Osteoblast (primary cell): ENCODE measurements at regions not wholly inside any gene's neighbourhood (a gene's known extent, or its start where the extent isn't known, plus 50 kb on each side); places are given as distances from the start of the nearest gene placed in this dataset.

Experiments
- DNase-seq: peaks from one replicate; pipeline ENCODE4 v3.0.0; 2011; ENCODE audit warnings: low spot score, mixed read lengths; ENCODE audit not compliant: insufficient read length; ENCODE audit errors: missing footprints
- H2AFZ ChIP-seq: 2 replicates; pipeline ENCODE4 v1.6.0; 2011; ENCODE audit warnings: mild to moderate bottlenecking, low read length
- H3K27ac ChIP-seq: 2 replicates; pipeline ENCODE4 v1.5.1; 2011; ENCODE audit warnings: mild to moderate bottlenecking, low read depth, low read length, moderate library complexity
- H3K27me3 ChIP-seq: 2 replicates; pipeline ENCODE4 v1.6.0; 2012; ENCODE audit warnings: mild to moderate bottlenecking, control low read depth, inconsistent platforms, low read length, moderate library complexity; ENCODE audit not compliant: insufficient read depth
- H3K36me3 ChIP-seq: 2 replicates; pipeline ENCODE4 v1.5.1; 2011; ENCODE audit warnings: mild to moderate bottlenecking, low read length, control low read depth, moderate library complexity; ENCODE audit not compliant: insufficient read depth
- H3K4me1 ChIP-seq: 2 replicates; pipeline ENCODE4 v1.5.1; 2011; ENCODE audit warnings: mild to moderate bottlenecking, low read length, control low read depth, moderate library complexity; ENCODE audit not compliant: insufficient read depth
- H3K4me2 ChIP-seq: 2 replicates; pipeline ENCODE4 v1.6.0; 2011; ENCODE audit warnings: mild to moderate bottlenecking, low read length; ENCODE audit not compliant: insufficient read depth
- H3K4me3 ChIP-seq: fragments of 200-600 bp; sonication (generic); 3 replicates; pipeline ENCODE4 v1.5.1; 2012; ENCODE audit warnings: mild to moderate bottlenecking, low read length, inconsistent platforms; ENCODE audit not compliant: insufficient read depth
- H3K79me2 ChIP-seq: 2 replicates; pipeline ENCODE4 v1.6.0; 2012; ENCODE audit warnings: mild to moderate bottlenecking, low read length, control low read depth, inconsistent platforms; ENCODE audit not compliant: insufficient read depth
- H3K9me3 ChIP-seq: 2 replicates; pipeline ENCODE4 v1.5.1; 2011; ENCODE audit warnings: low read depth, low read length, control low read depth
- H4K20me1 ChIP-seq: 2 replicates; pipeline ENCODE4 v1.6.0; 2012; ENCODE audit warnings: mild to moderate bottlenecking, low read length, control low read depth; ENCODE audit not compliant: insufficient read depth
- TF ChIP-seq, protein P1 (sequence below): IDR thresholded peaks from 2 replicates; pipeline ENCODE4 v1.5.1; 2011; ENCODE audit warnings: mild to moderate bottlenecking, low read depth, low read length, moderate library complexity; ENCODE audit errors: extremely low read depth

DNA sequence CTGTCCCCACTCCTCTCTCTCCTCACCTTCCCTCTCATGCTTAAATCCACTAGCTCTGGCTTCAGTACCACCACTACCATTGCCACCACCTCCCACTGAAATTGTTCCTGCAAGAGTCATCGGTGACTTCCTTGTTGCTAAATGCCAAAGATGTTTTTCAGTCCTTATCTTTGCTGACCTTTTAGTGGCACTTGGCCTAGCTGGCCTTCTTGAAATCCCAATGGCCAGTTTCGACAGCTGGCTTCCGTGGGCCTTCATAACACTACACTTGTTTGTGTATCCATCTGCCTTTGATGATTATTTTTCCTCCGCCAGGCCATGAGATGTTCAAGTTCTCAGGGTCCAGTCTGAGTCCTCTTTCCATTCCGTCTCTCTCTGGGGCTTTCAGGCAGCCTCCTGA lies 118.2 kb upstream of the NANOS1 start:
- no peak overlapping the region for H3K27ac ChIP-seq
- peaks cover 8% of the 10 kb centered on the region for H3K4me1 ChIP-seq
- peak overlapping the region; percentile 14 for H3K4me2 ChIP-seq
- TF ChIP-seq, protein P1, sequence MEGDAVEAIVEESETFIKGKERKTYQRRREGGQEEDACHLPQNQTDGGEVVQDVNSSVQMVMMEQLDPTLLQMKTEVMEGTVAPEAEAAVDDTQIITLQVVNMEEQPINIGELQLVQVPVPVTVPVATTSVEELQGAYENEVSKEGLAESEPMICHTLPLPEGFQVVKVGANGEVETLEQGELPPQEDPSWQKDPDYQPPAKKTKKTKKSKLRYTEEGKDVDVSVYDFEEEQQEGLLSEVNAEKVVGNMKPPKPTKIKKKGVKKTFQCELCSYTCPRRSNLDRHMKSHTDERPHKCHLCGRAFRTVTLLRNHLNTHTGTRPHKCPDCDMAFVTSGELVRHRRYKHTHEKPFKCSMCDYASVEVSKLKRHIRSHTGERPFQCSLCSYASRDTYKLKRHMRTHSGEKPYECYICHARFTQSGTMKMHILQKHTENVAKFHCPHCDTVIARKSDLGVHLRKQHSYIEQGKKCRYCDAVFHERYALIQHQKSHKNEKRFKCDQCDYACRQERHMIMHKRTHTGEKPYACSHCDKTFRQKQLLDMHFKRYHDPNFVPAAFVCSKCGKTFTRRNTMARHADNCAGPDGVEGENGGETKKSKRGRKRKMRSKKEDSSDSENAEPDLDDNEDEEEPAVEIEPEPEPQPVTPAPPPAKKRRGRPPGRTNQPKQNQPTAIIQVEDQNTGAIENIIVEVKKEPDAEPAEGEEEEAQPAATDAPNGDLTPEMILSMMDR, result no peak
- peak; percentile 81 for DNase-seq
- peaks cover 3% of the 10 kb centered on the region for H3K27me3 ChIP-seq
- no peaks in the 10 kb centered on the region for H4K20me1 ChIP-seq
- no peaks in the 10 kb centered on the region for H3K9me3 ChIP-seq
- H3K4me3 ChIP-seq, result no peak overlapping the region
- no peaks in the 10 kb centered on the region for H3K36me3 ChIP-seq
- no peak overlapping the region for H2AFZ ChIP-seq
- H3K79me2 ChIP-seq, result no peaks in the 10 kb centered on the region

- TF ChIP-seq, protein P1, result no peak
- H3K4me3 ChIP-seq, result no peak overlapping the region
Measured at GRCh38 chr10:118912961-118913600, 116.4 kb upstream of the NANOS1 start.

DNA sequence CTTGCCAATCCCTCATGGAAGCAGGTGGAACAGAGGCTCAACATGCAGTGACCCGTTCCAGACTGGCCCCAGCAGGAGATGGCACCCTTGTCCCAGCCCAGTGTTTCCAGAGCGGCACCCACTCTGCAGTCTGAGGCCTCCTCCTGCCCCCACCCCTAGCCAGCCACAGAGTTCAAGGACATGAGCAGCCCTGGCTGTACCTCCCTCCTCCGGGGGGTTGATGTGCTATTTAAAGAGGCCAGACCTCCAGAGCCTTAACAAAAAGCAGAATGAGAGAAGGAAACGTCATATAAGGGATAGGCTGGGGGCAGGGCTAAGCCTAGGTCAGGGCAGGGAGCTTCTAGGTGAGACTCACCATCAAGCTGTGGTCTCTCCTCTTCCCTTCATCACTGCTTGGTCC lies 115.7 kb upstream of the NANOS1 start:
- Histone ChIP-seq H3K79me2 (no peaks in the 10 kb centered on the region), H2AFZ (no peak overlapping the region), H3K4me2 (no peak overlapping the region), H3K9me3 (no peaks in the 10 kb centered on the region), H4K20me1 (no peaks in the 10 kb centered on the region), H3K27ac (no peak overlapping the region), H3K4me3 (no peak overlapping the region), H3K4me1 (peaks cover 8% of the 10 kb centered on the region), H3K27me3 (peaks cover 3% of the 10 kb centered on the region), H3K36me3 (no peaks in the 10 kb centered on the region)
- TF ChIP-seq, protein P1, result no peak
- DNase-seq, result no peak

More at GRCh38 chr10:118912961-118913600, 116.4 kb upstream of the NANOS1 start:
- H3K27ac ChIP-seq, result no peak overlapping the region
- no peak for DNase-seq
- H3K4me2 ChIP-seq, result no peak overlapping the region
- H3K27me3 ChIP-seq, result peaks cover 3% of the 10 kb centered on the region
- H2AFZ ChIP-seq, result no peak overlapping the region
- no peaks in the 10 kb centered on the region for H3K79me2 ChIP-seq
- no peaks in the 10 kb centered on the region for H3K36me3 ChIP-seq
- no peaks in the 10 kb centered on the region for H4K20me1 ChIP-seq
- no peaks in the 10 kb centered on the region for H3K9me3 ChIP-seq
- H3K4me1 ChIP-seq, result peaks cover 8% of the 10 kb centered on the region

GRCh38 chr10:118914629-118915028 lies 114.9 kb upstream of the NANOS1 start:
- no peaks in the 10 kb centered on the region for H3K9me3 ChIP-seq
- H4K20me1 ChIP-seq, result no peaks in the 10 kb centered on the region
- no peak overlapping the region for H3K4me2 ChIP-seq
- peaks cover 3% of the 10 kb centered on the region for H3K27me3 ChIP-seq
- H3K4me3 ChIP-seq, result no peak overlapping the region
- H3K4me1 ChIP-seq, result peaks cover 8% of the 10 kb centered on the region
- no peak overlapping the region for H2AFZ ChIP-seq
- no peaks in the 10 kb centered on the region for H3K36me3 ChIP-seq
- TF ChIP-seq, protein P1, result no peak
- DNase-seq, result no peak
- no peak overlapping the region for H3K27ac ChIP-seq
- H3K79me2 ChIP-seq, result no peaks in the 10 kb centered on the region
